ENCODE measurements at regions not wholly inside any gene's neighbourhood (a gene's known extent, or its start where the extent isn't known, plus 50 kb on each side); places are given as distances from the start of the nearest gene placed in this dataset.

- Mint-ChIP-seq H3K4me1 (no peaks in the 10 kb centered on the region), H3K9me3 (ENCODE audit: insufficient read depth) (no peaks in the 10 kb centered on the region), H3K4me3 (no peak overlapping the region), H3K27ac (no peak overlapping the region), H3K27me3 (no peaks in the 10 kb centered on the region)
- ChIA-PET CTCF (no interaction called here), POLR2A (no interaction called here)
- WGBS (ENCODE audit: insufficient coverage), result 100% methylated on average over 1 of the region's 2 CpGs
- Histone ChIP-seq H3K9ac (ENCODE audit: low read length) (no peak overlapping the region), H3K4me1 (ENCODE audit: control insufficient read depth in 2 of 2, insufficient read depth in 2 of 2, low read length in 2 of 2) (no peaks in the 10 kb centered on the region), H3K27me3 (replicated peaks in 1 of 4; ENCODE audit: control extremely low read depth in 1 of 4, control insufficient read depth in 3 of 4, insufficient read depth in 4 of 4, low read length in 3 of 4) (no peaks in the 10 kb centered on the region), H3K4me3 (ENCODE audit: control extremely low read depth in 1 of 5, extremely low read depth in 1 of 5, insufficient read depth in 1 of 5, low read depth in 2 of 5, low read length in 4 of 5) (no peak overlapping the region), H3K79me2 (ENCODE audit: control insufficient read depth, insufficient read depth, low read length) (no peaks in the 10 kb centered on the region), H3K4me2 (replicated peaks; ENCODE audit: low read depth, low read length, poor library complexity, severe bottlenecking) (no peak overlapping the region), H4K20me1 (ENCODE audit: control insufficient read depth, insufficient read depth, low read length, poor library complexity, severe bottlenecking) (no peaks in the 10 kb centered on the region), H3K27ac (ENCODE audit: low read length in 2 of 2) (no peak overlapping the region), H3K36me3 (replicated peaks in 1 of 2; ENCODE audit: control extremely low read depth in 1 of 2, control insufficient read depth in 1 of 2, extremely low read depth in 1 of 2, insufficient read depth in 2 of 2, low read length in 1 of 2) (no peaks in the 10 kb centered on the region), H3K9me3 (ENCODE audit: control extremely low read depth in 1 of 3, control insufficient read depth in 2 of 3, insufficient read depth in 1 of 3, low read length in 2 of 3) (no peaks in the 10 kb centered on the region), H2AFZ (ENCODE audit: insufficient read depth, low read depth, low read length, poor library complexity, severe bottlenecking) (no peak overlapping the region)
- DNase-seq (no peak), ATAC-seq (ENCODE audit: low read depth) (no peak)
- no peak for TF ChIP-seq EZH2 (IDR thresholded peaks at IDR 0.05; ENCODE audit: borderline replicate concordance, insufficient read depth, low read depth, low read length, poor library complexity, severe bottlenecking)
- TF ChIP-seq CTCF (IDR thresholded peaks at IDR 0.05), result no peak
- intact Hi-C loops (cut with micrococcal nuclease), result no loop called here
Observed at GRCh38 chr13:85411591-85411990, 387.6 kb downstream of the SLITRK6 start.

- H3K27ac Mint-ChIP-seq, result no peak overlapping the region
- H3K27me3 ChIP-seq (replicated peaks in 1 of 4; ENCODE audit: control extremely low read depth in 1 of 4, control insufficient read depth in 3 of 4, insufficient read depth in 4 of 4, low read length in 3 of 4), result no peaks in the 10 kb centered on the region
- H3K4me1 Mint-ChIP-seq, result no peaks in the 10 kb centered on the region
- peaks cover 2% of the 10 kb centered on the region for H3K9me3 Mint-ChIP-seq (ENCODE audit: insufficient read depth)
- H3K4me3 Mint-ChIP-seq, result no peak overlapping the region
- no peak overlapping the region for H3K4me3 ChIP-seq (ENCODE audit: control extremely low read depth in 1 of 5, extremely low read depth in 1 of 5, insufficient read depth in 1 of 5, low read depth in 2 of 5, low read length in 4 of 5)
- H3K36me3 ChIP-seq (replicated peaks in 1 of 2; ENCODE audit: control extremely low read depth in 1 of 2, control insufficient read depth in 1 of 2, extremely low read depth in 1 of 2, insufficient read depth in 2 of 2, low read length in 1 of 2), result no peaks in the 10 kb centered on the region
- intact Hi-C loops (cut with micrococcal nuclease), result no loop called here
- whole genome bisulfite sequencing (ENCODE audit: insufficient coverage), result no CpG with 5 or more reads among the region's 3 CpGs
- H4K20me1 ChIP-seq (ENCODE audit: control insufficient read depth, insufficient read depth, low read length, poor library complexity, severe bottlenecking), result no peaks in the 10 kb centered on the region
- no peak overlapping the region for H2AFZ ChIP-seq (ENCODE audit: insufficient read depth, low read depth, low read length, poor library complexity, severe bottlenecking)
- no peak overlapping the region for H3K9ac ChIP-seq (ENCODE audit: low read length)
- ChIA-PET CTCF (no interaction called here), POLR2A (no interaction called here)
- H3K9me3 ChIP-seq (ENCODE audit: control extremely low read depth in 1 of 3, control insufficient read depth in 2 of 3, insufficient read depth in 1 of 3, low read length in 2 of 3), result peaks cover 0 to 5% (median 0%) of the 10 kb centered on the region in 3 donors
- ATAC-seq (ENCODE audit: low read depth) (no peak), DNase-seq (no peak)
- no peaks in the 10 kb centered on the region for H3K79me2 ChIP-seq (ENCODE audit: control insufficient read depth, insufficient read depth, low read length)
- no peaks in the 10 kb centered on the region for H3K4me1 ChIP-seq (ENCODE audit: control insufficient read depth in 2 of 2, insufficient read depth in 2 of 2, low read length in 2 of 2)
- no peaks in the 10 kb centered on the region for H3K27me3 Mint-ChIP-seq
- TF ChIP-seq EZH2 (IDR thresholded peaks at IDR 0.05; ENCODE audit: borderline replicate concordance, insufficient read depth, low read depth, low read length, poor library complexity, severe bottlenecking) (no peak), CTCF (IDR thresholded peaks at IDR 0.05) (no peak)
- H3K27ac ChIP-seq (ENCODE audit: low read length in 2 of 2), result no peak overlapping the region
- H3K4me2 ChIP-seq (replicated peaks; ENCODE audit: low read depth, low read length, poor library complexity, severe bottlenecking), result no peak overlapping the region
Observed at GRCh38 chr13:85408415-85408814, 390.8 kb downstream of the SLITRK6 start.

Measured in B cell (primary cell).